ENCODE measurements at regions not wholly inside any gene's neighbourhood (a gene's known extent, or its start where the extent isn't known, plus 50 kb on each side); places are given as distances from the start of the nearest gene placed in this dataset.
"Not testable (repeated sequence)": the region's sequence is repeated elsewhere in the genome, so short reads cannot be mapped to it uniquely, and the experiment has no call there.

GRCh38 chr13:22964245-22964966 lies 216.4 kb upstream of the SGCG start:
- in situ Hi-C loops (cut with MboI; ENCODE audit: low pct_unique_long_range_greater_than_20kb in 2 of 9, low sequenced_read_pairs in 9 of 9, unreplicated experiment in 9 of 9): no loop called here
- ATAC-seq (replicated peaks in 6 of 8): peak in 5 of 8 experiments; percentile 77 to 94 (median 84)
- peaks cover 0 to 3% of the 10 kb centered on the region in 2 donors for H3K4me1 ChIP-seq (replicated peaks in 1 of 2)
- 84 to 100% (median 100%) methylated on average over 1 to 4 of the region's 12 CpGs; no CpG with 5 or more reads in 7 of the 10 experiments for WGBS, 10 experiments
- H3K4me3 ChIP-seq: no peak overlapping the region
- H3K27ac ChIP-seq: no peak overlapping the region

- H3K4me3 ChIP-seq; H3K27ac ChIP-seq; H3K4me1 ChIP-seq (replicated peaks in 1 of 2); in situ Hi-C loops (cut with MboI; ENCODE audit: low pct_unique_long_range_greater_than_20kb in 2 of 9, low sequenced_read_pairs in 9 of 9, unreplicated experiment in 9 of 9): not testable (repeated sequence)
- 42 to 100% (median 88%) methylated on average over 1 to 8 of the region's 28 CpGs; no CpG with 5 or more reads in 5 of the 10 experiments for WGBS, 10 experiments
- ATAC-seq (replicated peaks in 6 of 8): peak in 7 of 8 experiments; percentile 37 to 91 (median 59)
Measured at GRCh38 chr13:22965011-22965857, 215.5 kb upstream of the SGCG start.

GRCh38 chr13:22965858-22966239 lies 214.9 kb upstream of the SGCG start:
- in situ Hi-C loops (cut with MboI; ENCODE audit: low pct_unique_long_range_greater_than_20kb in 2 of 9, low sequenced_read_pairs in 9 of 9, unreplicated experiment in 9 of 9); H3K4me3 ChIP-seq; H3K4me1 ChIP-seq (replicated peaks in 1 of 2); H3K27ac ChIP-seq; ATAC-seq (replicated peaks in 6 of 8): not testable (repeated sequence)
- WGBS, 10 experiments: no CpG with 5 or more reads among the region's 8 CpGs

- in situ Hi-C loops (cut with MboI; ENCODE audit: low pct_unique_long_range_greater_than_20kb in 2 of 9, low sequenced_read_pairs in 9 of 9, unreplicated experiment in 9 of 9); H3K4me3 ChIP-seq; H3K4me1 ChIP-seq (replicated peaks in 1 of 2); ATAC-seq (replicated peaks in 6 of 8); H3K27ac ChIP-seq: not testable (repeated sequence)
- no CpG with 5 or more reads among the region's 13 CpGs for WGBS, 10 experiments
Measured at GRCh38 chr13:22966753-22967152, 214.0 kb upstream of the SGCG start.

- no peak for ATAC-seq (replicated peaks in 6 of 8)
- in situ Hi-C loops (cut with MboI; ENCODE audit: low pct_unique_long_range_greater_than_20kb in 2 of 9, low sequenced_read_pairs in 9 of 9, unreplicated experiment in 9 of 9): no loop called here
- no peak overlapping the region for H3K4me3 ChIP-seq
- no peak overlapping the region for H3K27ac ChIP-seq
- 43% methylated on average over 4 of the region's 6 CpGs; no CpG with 5 or more reads in 9 of the 10 experiments for WGBS, 10 experiments
- peaks cover 3 to 4% of the 10 kb centered on the region in 2 donors for H3K4me1 ChIP-seq (replicated peaks in 1 of 2)
Measured at GRCh38 chr13:22967669-22968068, 213.1 kb upstream of the SGCG start.

- 17 to 87% (median 84%) methylated on average over 1 to 3 of the region's 3 CpGs; no CpG with 5 or more reads in 2 of the 10 experiments for WGBS, 10 experiments
- no peaks in the 10 kb centered on the region for H3K4me1 ChIP-seq (replicated peaks in 1 of 2)
- no peak overlapping the region for H3K4me3 ChIP-seq
- in situ Hi-C loops (cut with MboI; ENCODE audit: low pct_unique_long_range_greater_than_20kb in 2 of 9, low sequenced_read_pairs in 9 of 9, unreplicated experiment in 9 of 9): no loop called here
- no peak overlapping the region for H3K27ac ChIP-seq
- peak in 1 of 8 experiments; percentile 58 for ATAC-seq (replicated peaks in 6 of 8)
Measured at GRCh38 chr13:22979952-22980351, 200.8 kb upstream of the SGCG start.

- no peak overlapping the region for H3K4me3 ChIP-seq
- H3K27ac ChIP-seq: no peak overlapping the region
- 20 to 100% (median 82%) methylated on average over 1 to 2 of the region's 2 CpGs; no CpG with 5 or more reads in 5 of the 10 experiments for WGBS, 10 experiments
- in situ Hi-C loops (cut with MboI; ENCODE audit: low pct_unique_long_range_greater_than_20kb in 2 of 9, low sequenced_read_pairs in 9 of 9, unreplicated experiment in 9 of 9): no loop called here
- no peak for ATAC-seq (replicated peaks in 6 of 8)
- H3K4me1 ChIP-seq (replicated peaks in 1 of 2): no peaks in the 10 kb centered on the region
Measured at GRCh38 chr13:22980936-22981335, 199.8 kb upstream of the SGCG start.

GRCh38 chr13:22993148-22993547 lies 187.6 kb upstream of the SGCG start:
- peak in 1 of 8 experiments; percentile 39 for ATAC-seq (replicated peaks in 6 of 8)
- no peak overlapping the region for H3K4me3 ChIP-seq
- 0 to 25% (median 4%) methylated on average over 1 of the region's 1 CpG; no CpG with 5 or more reads in 2 of the 10 experiments for whole genome bisulfite sequencing, 10 experiments
- in situ Hi-C loops (cut with MboI; ENCODE audit: low pct_unique_long_range_greater_than_20kb in 2 of 9, low sequenced_read_pairs in 9 of 9, unreplicated experiment in 9 of 9): no loop called here
- peak overlapping the region; percentile 75 to 79 for H3K27ac ChIP-seq
- H3K4me1 ChIP-seq (replicated peaks in 1 of 2): peaks cover 0 to 3% of the 10 kb centered on the region in 2 donors

GRCh38 chr13:23003446-23003845 lies 177.3 kb upstream of the SGCG start:
- in situ Hi-C loops (cut with MboI; ENCODE audit: low pct_unique_long_range_greater_than_20kb in 2 of 9, low sequenced_read_pairs in 9 of 9, unreplicated experiment in 9 of 9): loop anchor here in 1 of 9 experiments (25.0 kb wide), 1 partner anchor 191 kb away; no protein-coding TSS in a partner anchor
- no peak overlapping the region for H3K27ac ChIP-seq
- no peaks in the 10 kb centered on the region for H3K4me1 ChIP-seq (replicated peaks in 1 of 2)
- ATAC-seq (replicated peaks in 6 of 8): peak in 1 of 8 experiments; percentile 28
- WGBS, 10 experiments: 48 to 100% (median 75%) methylated on average over 1 to 2 of the region's 2 CpGs; no CpG with 5 or more reads in 2 of the 10 experiments
- H3K4me3 ChIP-seq: no peak overlapping the region

GRCh38 chr13:23007426-23007825 lies 173.4 kb upstream of the SGCG start:
- 4 to 80% (median 25%) methylated on average over 1 to 7 of the region's 7 CpGs; no CpG with 5 or more reads in 1 of the 10 experiments for WGBS, 10 experiments
- ATAC-seq (replicated peaks in 6 of 8): no peak
- no peak overlapping the region for H3K27ac ChIP-seq
- in situ Hi-C loops (cut with MboI; ENCODE audit: low pct_unique_long_range_greater_than_20kb in 2 of 9, low sequenced_read_pairs in 9 of 9, unreplicated experiment in 9 of 9): loop anchor here in 1 of 9 experiments (25.0 kb wide), 1 partner anchor 195 kb away; no protein-coding TSS in a partner anchor
- H3K4me1 ChIP-seq (replicated peaks in 1 of 2): no peaks in the 10 kb centered on the region
- no peak overlapping the region for H3K4me3 ChIP-seq

GRCh38 chr13:23018143-23018542 lies 162.6 kb upstream of the SGCG start:
- in situ Hi-C loops (cut with MboI; ENCODE audit: low pct_unique_long_range_greater_than_20kb in 2 of 9, low sequenced_read_pairs in 9 of 9, unreplicated experiment in 9 of 9): loop anchor here in 1 of 9 experiments (25.0 kb wide), 1 partner anchor 206 kb away; no protein-coding TSS in a partner anchor
- 20 to 100% (median 93%) methylated on average over 1 to 3 of the region's 3 CpGs; no CpG with 5 or more reads in 2 of the 10 experiments for WGBS, 10 experiments
- ATAC-seq (replicated peaks in 6 of 8): no peak

GRCh38 chr13:23020246-23020843 lies 160.4 kb upstream of the SGCG start:
- in situ Hi-C loops (cut with MboI; ENCODE audit: low pct_unique_long_range_greater_than_20kb in 2 of 9, low sequenced_read_pairs in 9 of 9, unreplicated experiment in 9 of 9): loop anchor here in 1 of 9 experiments (25.0 kb wide), 1 partner anchor 208 kb away; no protein-coding TSS in a partner anchor
- WGBS, 10 experiments: 0 to 100% (median 5%) methylated on average over 1 to 5 of the region's 5 CpGs; no CpG with 5 or more reads in 1 of the 10 experiments
- ATAC-seq (replicated peaks in 6 of 8): peak; percentile 69 to 96 (median 90)
- Histone ChIP-seq H3K27ac (no peak overlapping the region), H3K4me1 (replicated peaks in 1 of 2) (peaks cover 0 to 8% of the 10 kb centered on the region in 2 donors), H3K4me3 (no peak overlapping the region)

More at GRCh38 chr13:23018143-23018542, 162.6 kb upstream of the SGCG start:
- no peak overlapping the region for H3K4me3 ChIP-seq
- peaks cover 0 to 8% of the 10 kb centered on the region in 2 donors for H3K4me1 ChIP-seq (replicated peaks in 1 of 2)
- no peak overlapping the region for H3K27ac ChIP-seq

All from motor neuron (in vitro differentiated cells).